Parathyroid adenoma (tissue), 2 donors: ENCODE measurements at regions not wholly inside any gene's neighbourhood (a gene's known extent, or its start where the extent isn't known, plus 50 kb on each side); places are given as distances from the start of the nearest gene placed in this dataset.

Experiments
- H2AFZ ChIP-seq: fragments of 300-600 bp; sonication (generic); one replicate; pipeline ENCODE4 v1.7.0; 2017; ENCODE audit warnings: antibody characterized with exemption, mild to moderate bottlenecking
- H3K27ac ChIP-seq: fragments of 300-600 bp; sonication (generic); one replicate; pipeline ENCODE4 v1.7.0; 2017
- H3K27me3 ChIP-seq: fragments of 300-600 bp; sonication (generic); one replicate; pipeline ENCODE4 v1.7.0; 2017; ENCODE audit warnings: low read length; ENCODE audit not compliant: control insufficient read depth, insufficient read depth
- H3K36me3 ChIP-seq: fragments of 300-600 bp; sonication (generic); one replicate; pipeline ENCODE4 v1.7.0; 2017; ENCODE audit warnings: low read length; ENCODE audit not compliant: control insufficient read depth, insufficient read depth
- H3K4me1 ChIP-seq: fragments of 300-600 bp; sonication (generic); one replicate; pipeline ENCODE4 v1.7.0; 2017; ENCODE audit warnings: control low read depth
- H3K4me2 ChIP-seq: fragments of 300-600 bp; sonication (generic); one replicate; pipeline ENCODE4 v1.7.0; 2017; ENCODE audit warnings: low read length
- H3K4me3 ChIP-seq: fragments of 300-600 bp; sonication (generic); one replicate; pipeline ENCODE4 v1.7.0; 2017; ENCODE audit warnings: low read depth, low read length
- H3K79me2 ChIP-seq: fragments of 300-600 bp; sonication (generic); one replicate; pipeline ENCODE4 v1.7.0; 2017; ENCODE audit warnings: control low read depth
- H3K9ac ChIP-seq: fragments of 300-600 bp; sonication (generic); one replicate; pipeline ENCODE4 v1.7.0; 2017; ENCODE audit warnings: mild to moderate bottlenecking
- H3K9me3 ChIP-seq: fragments of 300-600 bp; sonication (generic); one replicate; pipeline ENCODE4 v1.7.0; 2017; ENCODE audit warnings: low read length; ENCODE audit not compliant: control insufficient read depth
- CTCF ChIP-seq: fragments of 300-600 bp; sonication (generic); IDR thresholded peaks from one replicate; pipeline ENCODE4 v1.7.0; 2017; ENCODE audit warnings: antibody characterized with exemption, mild to moderate bottlenecking
- donor health status: primary hyperparathyroidism.

GRCh38 chr7:79951415-79951814 lies 183.2 kb upstream of the GNAI1 start:
- H3K9ac ChIP-seq: no peak overlapping the region
- H3K4me1 ChIP-seq: no peaks in the 10 kb centered on the region
- no peak overlapping the region for H3K4me2 ChIP-seq
- no peaks in the 10 kb centered on the region for H3K36me3 ChIP-seq
- TF ChIP-seq CTCF: no peak
- no peaks in the 10 kb centered on the region for H3K79me2 ChIP-seq
- H3K27ac ChIP-seq: no peak overlapping the region
- H3K4me3 ChIP-seq: no peak overlapping the region
- H3K27me3 ChIP-seq: no peaks in the 10 kb centered on the region
- no peak overlapping the region for H2AFZ ChIP-seq
- no peaks in the 10 kb centered on the region for H3K9me3 ChIP-seq

GRCh38 chr7:79949778-79950177 lies 184.9 kb upstream of the GNAI1 start:
- no peaks in the 10 kb centered on the region for H3K9me3 ChIP-seq
- no peaks in the 10 kb centered on the region for H3K27me3 ChIP-seq
- TF ChIP-seq CTCF: no peak
- H2AFZ ChIP-seq: no peak overlapping the region
- H3K4me1 ChIP-seq: no peaks in the 10 kb centered on the region
- no peak overlapping the region for H3K4me3 ChIP-seq
- H3K4me2 ChIP-seq: no peak overlapping the region
- H3K79me2 ChIP-seq: no peaks in the 10 kb centered on the region
- no peaks in the 10 kb centered on the region for H3K36me3 ChIP-seq
- no peak overlapping the region for H3K9ac ChIP-seq
- H3K27ac ChIP-seq: no peak overlapping the region

- no peaks in the 10 kb centered on the region for H3K27me3 ChIP-seq
- no peak overlapping the region for H3K4me2 ChIP-seq
- no peaks in the 10 kb centered on the region for H3K4me1 ChIP-seq
- H3K9me3 ChIP-seq: no peaks in the 10 kb centered on the region
- H3K9ac ChIP-seq: no peak overlapping the region
- no peak overlapping the region for H3K27ac ChIP-seq
- no peak for TF ChIP-seq CTCF
- no peak overlapping the region for H2AFZ ChIP-seq
- H3K4me3 ChIP-seq: no peak overlapping the region
- no peaks in the 10 kb centered on the region for H3K36me3 ChIP-seq
- no peaks in the 10 kb centered on the region for H3K79me2 ChIP-seq
Measured at GRCh38 chr7:79936281-79936983, 198.2 kb upstream of the GNAI1 start.

- no peak overlapping the region for H3K27ac ChIP-seq
- H3K27me3 ChIP-seq: no peaks in the 10 kb centered on the region
- H3K4me1 ChIP-seq: no peaks in the 10 kb centered on the region
- H3K4me3 ChIP-seq: no peak overlapping the region
- no peak overlapping the region for H3K9ac ChIP-seq
- no peak for TF ChIP-seq CTCF
- no peaks in the 10 kb centered on the region for H3K36me3 ChIP-seq
- H3K4me2 ChIP-seq: no peak overlapping the region
- H3K9me3 ChIP-seq: no peaks in the 10 kb centered on the region
- no peak overlapping the region for H2AFZ ChIP-seq
- no peaks in the 10 kb centered on the region for H3K79me2 ChIP-seq
Measured at GRCh38 chr7:79934727-79935126, 199.9 kb upstream of the GNAI1 start.

GRCh38 chr7:79933144-79933543 lies 201.5 kb upstream of the GNAI1 start:
- no peak overlapping the region for H3K27ac ChIP-seq
- H3K79me2 ChIP-seq: no peaks in the 10 kb centered on the region
- H3K4me1 ChIP-seq: no peaks in the 10 kb centered on the region
- H3K36me3 ChIP-seq: no peaks in the 10 kb centered on the region
- no peak overlapping the region for H3K4me2 ChIP-seq
- H3K9me3 ChIP-seq: no peaks in the 10 kb centered on the region
- H3K9ac ChIP-seq: no peak overlapping the region
- no peak for TF ChIP-seq CTCF
- H3K4me3 ChIP-seq: no peak overlapping the region
- no peak overlapping the region for H2AFZ ChIP-seq
- no peaks in the 10 kb centered on the region for H3K27me3 ChIP-seq
